Gastroesophageal sphincter (tissue), 4 donors: ENCODE measurements at regions not wholly inside any gene's neighbourhood (a gene's known extent, or its start where the extent isn't known, plus 50 kb on each side); places are given as distances from the start of the nearest gene placed in this dataset.

Experiments
- ATAC-seq: fragments of 150-250 bp; one replicate; pipeline ENCODE4 v1.9.1; 2016; ENCODE audit warnings: mild to moderate bottlenecking, moderate library complexity
- H3K27ac ChIP-seq, 4 donors: fragments of 200-600 bp; sonication (generic) in 3 of 4; 1 replicate in 3 of 4; 2 replicates in 1 of 4; pipeline ENCODE4 v1.5.1; 2016 to 2019
- H3K27me3 ChIP-seq: fragments of 200-600 bp; sonication (generic); one replicate; pipeline ENCODE4 v1.5.1; 2019
- H3K36me3 ChIP-seq, 2 donors: fragments of 200-600 bp; sonication (generic); one replicate each; pipeline ENCODE4 v1.5.1; 2019; ENCODE audit warnings: control low read depth in 1 of 2
- H3K4me1 ChIP-seq, 3 donors: fragments of 200-600 bp; sonication (generic); 1 replicate in 2 of 3; 2 replicates in 1 of 3; pipeline ENCODE4 v1.5.1; 2016 to 2019; ENCODE audit warnings: control low read depth in 2 of 3
- H3K4me3 ChIP-seq, 2 donors: fragments of 200-600 bp; sonication (generic); one replicate each; pipeline ENCODE4 v1.5.1; 2019; ENCODE audit warnings: mild to moderate bottlenecking in 1 of 2, moderate library complexity in 1 of 2
- H3K9me3 ChIP-seq, 3 donors: fragments of 200-600 bp; sonication (generic); one replicate each; pipeline ENCODE4 v1.5.1; 2017 to 2019; ENCODE audit warnings: control low read depth in 2 of 3
- CTCF ChIP-seq, 4 experiments: fragments of 200-600 bp in 2 of 4; fragments of 450-650 bp in 2 of 4; sonication (generic) in 1 of 4; IDR thresholded peaks; one replicate each; pipeline ENCODE4 v1.5.1; 2017 to 2019; ENCODE audit warnings: antibody characterized with exemption in 4 of 4, mild to moderate bottlenecking in 2 of 4, moderate library complexity in 2 of 4
- EP300 ChIP-seq: sonication (generic); formaldehyde crosslinking; IDR thresholded peaks from one replicate; pipeline ENCODE4 v1.6.1; 2017; ENCODE audit warnings: antibody characterized with exemption, mild to moderate bottlenecking
- POLR2A ChIP-seq, 2 donors: fragments of 450-650 bp; IDR thresholded peaks; one replicate each; pipeline ENCODE4 v1.6.1; 2017; ENCODE audit warnings: antibody characterized with exemption in 2 of 2, mild to moderate bottlenecking in 2 of 2, moderate library complexity in 1 of 2
- POLR2AphosphoS5 ChIP-seq: sonication (generic); formaldehyde crosslinking; IDR thresholded peaks from one replicate; pipeline ENCODE4 v1.6.1; 2017; ENCODE audit warnings: antibody characterized with exemption
- WGBS, 2 donors: methylation state at CpG; one replicate each; pipeline ENCODE4 v1.1.5; 2018; ENCODE audit warnings: low coverage in 1 of 2; 5-methylcytosine and 5-hydroxymethylcytosine counted together

GRCh38 chr15:29396176-29396811 lies 126.7 kb upstream of the NSMCE3 start:
- ATAC-seq, result no peak
- 37 to 52% methylated on average over 4 of the region's 4 CpGs for WGBS, 2 donors
- H3K36me3 ChIP-seq, result no peaks in the 10 kb centered on the region
- H3K27me3 ChIP-seq, result no peaks in the 10 kb centered on the region
- TF ChIP-seq EP300 (no peak), POLR2A (IDR thresholded peaks at IDR 0.05) (no peak), CTCF (IDR thresholded peaks at IDR 0.05) (no peak), POLR2AphosphoS5 (no peak)
- no peak overlapping the region for H3K4me3 ChIP-seq
- no peaks in the 10 kb centered on the region for H3K4me1 ChIP-seq
- H3K27ac ChIP-seq, result no peak overlapping the region
- peaks cover 0 to 9% (median 0%) of the 10 kb centered on the region in 3 donors for H3K9me3 ChIP-seq

GRCh38 chr15:29393443-29393842 lies 123.8 kb upstream of the NSMCE3 start:
- no peak for TF ChIP-seq CTCF (IDR thresholded peaks at IDR 0.05)
- no peak for TF ChIP-seq EP300
- ATAC-seq, result no peak
- Histone ChIP-seq H3K27ac (no peak overlapping the region), H3K27me3 (no peaks in the 10 kb centered on the region), H3K4me3 (no peak overlapping the region), H3K9me3 (peaks cover 0 to 9% (median 0%) of the 10 kb centered on the region in 3 donors), H3K4me1 (no peaks in the 10 kb centered on the region), H3K36me3 (no peaks in the 10 kb centered on the region)
- WGBS, 2 donors, result 59% methylated on average over 2 of the region's 2 CpGs; no CpG with 5 or more reads in 1 of the 2 donors

GRCh38 chr15:29392358-29392757 lies 122.7 kb upstream of the NSMCE3 start:
- Histone ChIP-seq H3K4me1 (no peaks in the 10 kb centered on the region), H3K27ac (no peak overlapping the region), H3K36me3 (no peaks in the 10 kb centered on the region), H3K4me3 (no peak overlapping the region), H3K27me3 (no peaks in the 10 kb centered on the region), H3K9me3 (peaks cover 0 to 9% (median 0%) of the 10 kb centered on the region in 3 donors)
- no peak for ATAC-seq
- TF ChIP-seq CTCF (IDR thresholded peaks at IDR 0.05), result no peak
- no peak for TF ChIP-seq POLR2AphosphoS5
- TF ChIP-seq EP300, result no peak
- no peak for TF ChIP-seq POLR2A (IDR thresholded peaks at IDR 0.05)
- WGBS, 2 donors, result 80 to 88% methylated on average over 6 of the region's 7 CpGs

- WGBS, 2 donors, result 64 to 68% methylated on average over 3 to 6 of the region's 6 CpGs
- H3K4me1 ChIP-seq, result no peaks in the 10 kb centered on the region
- no peak for ATAC-seq
- no peak overlapping the region for H3K4me3 ChIP-seq
- H3K27ac ChIP-seq, result no peak overlapping the region
- no peaks in the 10 kb centered on the region for H3K36me3 ChIP-seq
- peaks cover 0 to 9% (median 0%) of the 10 kb centered on the region in 3 donors for H3K9me3 ChIP-seq
- H3K27me3 ChIP-seq, result no peaks in the 10 kb centered on the region
- no peak for TF ChIP-seq CTCF (IDR thresholded peaks at IDR 0.05)
- no peak for TF ChIP-seq POLR2AphosphoS5
- no peak for TF ChIP-seq POLR2A (IDR thresholded peaks at IDR 0.05)
- TF ChIP-seq EP300, result no peak
Measured at GRCh38 chr15:29390051-29390450, 120.4 kb upstream of the NSMCE3 start.

- WGBS, 2 donors, result 86 to 92% methylated on average over 6 of the region's 6 CpGs
- ATAC-seq, result no peak
Measured at GRCh38 chr15:29386523-29386922, 116.9 kb upstream of the NSMCE3 start.

More at GRCh38 chr15:29386523-29386922, 116.9 kb upstream of the NSMCE3 start:
- Histone ChIP-seq H3K36me3 (no peaks in the 10 kb centered on the region), H3K27ac (no peak overlapping the region), H3K4me1 (no peaks in the 10 kb centered on the region), H3K9me3 (no peaks in the 10 kb centered on the region), H3K27me3 (no peaks in the 10 kb centered on the region), H3K4me3 (no peak overlapping the region)
- TF ChIP-seq EP300 (no peak), CTCF (IDR thresholded peaks at IDR 0.05) (no peak)
